OCI-LY1 (cell line): ENCODE measurements at regions not wholly inside any gene's neighbourhood (a gene's known extent, or its start where the extent isn't known, plus 50 kb on each side); places are given as distances from the start of the nearest gene placed in this dataset.

Source experiments
- H2AFZ ChIP-seq: fragments of 200-600 bp; sonication (generic), shearing (Covaris generic); 2 replicates; pipeline ENCODE4 v1.6.0; 2014; ENCODE audit warnings: antibody characterized with exemption, mild to moderate bottlenecking, low read length
- H3F3A ChIP-seq: fragments of 200-600 bp; sonication (generic), shearing (Covaris generic); 2 replicates; pipeline ENCODE4 v1.6.0; 2014; ENCODE audit warnings: mild to moderate bottlenecking, antibody characterized with exemption, low read length, moderate library complexity; ENCODE audit not compliant: insufficient read depth
- H3K27ac ChIP-seq: fragments of 200-600 bp; sonication (generic); 2 replicates; pipeline ENCODE4 v1.5.1; 2014; ENCODE audit warnings: low read length, mixed run types, mild to moderate bottlenecking, low read depth; ENCODE audit not compliant: poor library complexity, severe bottlenecking
- H3K27me3 ChIP-seq: fragments of 200-600 bp; sonication (generic); 2 replicates; pipeline ENCODE4 v1.6.0; 2014; ENCODE audit warnings: antibody characterized with exemption, mild to moderate bottlenecking, low read length, moderate library complexity; ENCODE audit not compliant: insufficient read depth
- H3K36me3 ChIP-seq: fragments of 200-600 bp; sonication (generic); 2 replicates; pipeline ENCODE4 v1.6.1; 2014; ENCODE audit warnings: mild to moderate bottlenecking, antibody characterized with exemption, low read length, moderate library complexity, mixed read lengths; ENCODE audit not compliant: insufficient read depth
- H3K4me1 ChIP-seq: fragments of 200-600 bp; sonication (generic); 2 replicates; pipeline ENCODE4 v1.5.1; 2014; ENCODE audit warnings: mild to moderate bottlenecking, low read length, moderate library complexity; ENCODE audit not compliant: insufficient read depth, severe bottlenecking
- H3K4me2 ChIP-seq: fragments of 200-600 bp; sonication (generic), shearing (Covaris generic); 2 replicates; pipeline ENCODE4 v1.6.1; 2014; ENCODE audit warnings: low read length
- H3K4me3 ChIP-seq: fragments of 200-600 bp; sonication (generic); 2 replicates; pipeline ENCODE4 v1.5.1; 2014; ENCODE audit warnings: low read length, low read depth, mild to moderate bottlenecking, mixed read lengths; ENCODE audit not compliant: poor library complexity, severe bottlenecking
- H3K79me2 ChIP-seq: fragments of 200-600 bp; shearing (Covaris generic); 2 replicates; pipeline ENCODE4 v1.6.1; 2016; ENCODE audit warnings: mixed run types, low read length, mixed read lengths; ENCODE audit not compliant: insufficient read depth
- H3K9ac ChIP-seq: fragments of 200-600 bp; sonication (generic), shearing (Covaris generic); 2 replicates; pipeline ENCODE4 v1.6.1; 2014; ENCODE audit warnings: mild to moderate bottlenecking, low read length, mixed read lengths
- H3K9me2 ChIP-seq: fragments of 200-600 bp; sonication (generic), shearing (Covaris generic); 2 replicates; pipeline ENCODE4 v1.6.1; 2014; ENCODE audit warnings: low read depth, mild to moderate bottlenecking, low read length, mixed read lengths
- H3K9me3 ChIP-seq: fragments of 200-600 bp; shearing (Covaris generic); 2 replicates; pipeline ENCODE4 v1.6.1; 2014; ENCODE audit warnings: low read length, mixed read lengths
- H4K20me1 ChIP-seq: fragments of 200-600 bp; sonication (generic), shearing (Covaris generic); 2 replicates; pipeline ENCODE4 v1.6.0; 2016; ENCODE audit warnings: mild to moderate bottlenecking, low read length; ENCODE audit not compliant: insufficient read depth
- CTCF ChIP-seq: fragments of 200-600 bp; sonication (generic), shearing (Covaris generic); IDR thresholded peaks from 2 replicates; pipeline ENCODE4 v1.5.1; 2017; ENCODE audit warnings: mild to moderate bottlenecking, antibody characterized with exemption, low read length, moderate library complexity, mixed read lengths
- EZH2 ChIP-seq: fragments of 200-600 bp; sonication (generic), shearing (Covaris generic); IDR thresholded peaks from 2 replicates; pipeline ENCODE4 v1.8.0; 2017; ENCODE audit warnings: borderline replicate concordance, mixed run types, mild to moderate bottlenecking, antibody characterized with exemption, low read length, moderate library complexity, mixed read lengths

GRCh38 chr4:12943069-12943468 lies 541.1 kb downstream of the RAB28 start:
- H3K27ac ChIP-seq: no peak overlapping the region
- no peaks in the 10 kb centered on the region for H3K79me2 ChIP-seq
- H4K20me1 ChIP-seq: no peaks in the 10 kb centered on the region
- no peaks in the 10 kb centered on the region for H3K9me2 ChIP-seq
- no peaks in the 10 kb centered on the region for H3K4me1 ChIP-seq
- no peaks in the 10 kb centered on the region for H3F3A ChIP-seq
- no peak overlapping the region for H3K4me2 ChIP-seq
- no peak overlapping the region for H3K9ac ChIP-seq
- no peak overlapping the region for H3K4me3 ChIP-seq
- H3K36me3 ChIP-seq: no peaks in the 10 kb centered on the region
- H3K9me3 ChIP-seq: no peaks in the 10 kb centered on the region
- no peaks in the 10 kb centered on the region for H3K27me3 ChIP-seq
- H2AFZ ChIP-seq: no peak overlapping the region
- TF ChIP-seq CTCF (no peak), EZH2 (no peak)

GRCh38 chr4:12933760-12934221 lies 550.3 kb downstream of the RAB28 start:
- Histone ChIP-seq H3K79me2 (no peaks in the 10 kb centered on the region), H4K20me1 (no peaks in the 10 kb centered on the region), H3K4me2 (no peak overlapping the region), H3K4me1 (no peaks in the 10 kb centered on the region), H3K27ac (no peak overlapping the region), H3F3A (no peaks in the 10 kb centered on the region), H3K9me2 (no peaks in the 10 kb centered on the region), H3K4me3 (no peak overlapping the region), H2AFZ (no peak overlapping the region), H3K9ac (no peak overlapping the region), H3K36me3 (no peaks in the 10 kb centered on the region), H3K27me3 (no peaks in the 10 kb centered on the region), H3K9me3 (no peaks in the 10 kb centered on the region)
- no peak for TF ChIP-seq EZH2
- no peak for TF ChIP-seq CTCF

GRCh38 chr4:12932203-12932788 lies 551.8 kb downstream of the RAB28 start:
- no peak overlapping the region for H3K9ac ChIP-seq
- TF ChIP-seq EZH2 (no peak), CTCF (no peak)
- no peaks in the 10 kb centered on the region for H3K79me2 ChIP-seq
- no peaks in the 10 kb centered on the region for H3K4me1 ChIP-seq
- H4K20me1 ChIP-seq: no peaks in the 10 kb centered on the region
- no peak overlapping the region for H3K4me2 ChIP-seq
- H3F3A ChIP-seq: no peaks in the 10 kb centered on the region
- no peaks in the 10 kb centered on the region for H3K9me3 ChIP-seq
- H3K36me3 ChIP-seq: no peaks in the 10 kb centered on the region
- H3K9me2 ChIP-seq: no peaks in the 10 kb centered on the region
- no peaks in the 10 kb centered on the region for H3K27me3 ChIP-seq
- no peak overlapping the region for H3K4me3 ChIP-seq
- no peak overlapping the region for H2AFZ ChIP-seq
- no peak overlapping the region for H3K27ac ChIP-seq
